ENCODE measurements at regions not wholly inside any gene's neighbourhood (a gene's known extent, or its start where the extent isn't known, plus 50 kb on each side); places are given as distances from the start of the nearest gene placed in this dataset.

DNA sequence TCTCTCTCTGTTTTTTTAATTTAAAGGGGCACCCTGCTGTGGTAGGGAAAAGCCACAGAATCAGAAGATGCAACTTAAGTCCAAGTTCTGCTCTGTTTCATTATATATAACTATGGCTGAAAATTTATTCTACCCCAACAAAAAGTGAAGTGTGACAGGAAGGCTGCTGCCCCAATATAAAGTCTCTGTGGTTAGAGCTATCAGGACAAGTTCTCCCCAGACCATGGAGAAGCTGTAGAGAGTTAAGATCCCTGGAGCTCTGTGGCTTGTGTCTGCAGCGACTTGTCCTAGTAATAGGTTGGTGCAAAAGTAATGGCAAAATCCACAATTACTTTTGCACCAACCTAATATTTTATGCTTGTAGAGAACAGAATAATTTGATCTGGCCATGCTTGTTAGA, 250.9 kb downstream of the PSAT1 start:
- TF ChIP-seq, protein P1, sequence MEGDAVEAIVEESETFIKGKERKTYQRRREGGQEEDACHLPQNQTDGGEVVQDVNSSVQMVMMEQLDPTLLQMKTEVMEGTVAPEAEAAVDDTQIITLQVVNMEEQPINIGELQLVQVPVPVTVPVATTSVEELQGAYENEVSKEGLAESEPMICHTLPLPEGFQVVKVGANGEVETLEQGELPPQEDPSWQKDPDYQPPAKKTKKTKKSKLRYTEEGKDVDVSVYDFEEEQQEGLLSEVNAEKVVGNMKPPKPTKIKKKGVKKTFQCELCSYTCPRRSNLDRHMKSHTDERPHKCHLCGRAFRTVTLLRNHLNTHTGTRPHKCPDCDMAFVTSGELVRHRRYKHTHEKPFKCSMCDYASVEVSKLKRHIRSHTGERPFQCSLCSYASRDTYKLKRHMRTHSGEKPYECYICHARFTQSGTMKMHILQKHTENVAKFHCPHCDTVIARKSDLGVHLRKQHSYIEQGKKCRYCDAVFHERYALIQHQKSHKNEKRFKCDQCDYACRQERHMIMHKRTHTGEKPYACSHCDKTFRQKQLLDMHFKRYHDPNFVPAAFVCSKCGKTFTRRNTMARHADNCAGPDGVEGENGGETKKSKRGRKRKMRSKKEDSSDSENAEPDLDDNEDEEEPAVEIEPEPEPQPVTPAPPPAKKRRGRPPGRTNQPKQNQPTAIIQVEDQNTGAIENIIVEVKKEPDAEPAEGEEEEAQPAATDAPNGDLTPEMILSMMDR (conservative IDR thresholded peaks at IDR 0.05; ENCODE audit: low read length), result no peak
- no peak for TF ChIP-seq EZH2phosphoT487 (IDR thresholded peaks at IDR 0.05; ENCODE audit: borderline replicate concordance)
